GM12878 (cell line): ENCODE measurements at regions not wholly inside any gene's neighbourhood (a gene's known extent, or its start where the extent isn't known, plus 50 kb on each side); places are given as distances from the start of the nearest gene placed in this dataset.

Source experiments
- ATAC-seq: fragments of 200-7000 bp; cut with Tn5 transposase; 3 replicates; pipeline ENCODE4 v1.9.1; 2020; ENCODE audit warnings: mild to moderate bottlenecking, moderate library complexity
- BruUV-seq: library from RNA; stranded (reverse); fragments of 400-500 nt; replicated peaks from 2 replicates; lab custom pipeline; 2021; lab: Mats Ljungman, UMichigan
- CTCF ChIA-PET: fragments of 300-600 bp; sonication (Branson Sonifier 250); formaldehyde crosslinking; extraction: SDS; loops from one replicate; lab custom pipeline; 2021; ENCODE audit warnings: inconsistent platforms; lab: Yijun Ruan, JAX
- POLR2A ChIA-PET: fragments of 350-600 bp; formaldehyde crosslinking; extraction: SDS; loops from one replicate; lab custom pipeline; 2021; ENCODE audit warnings: inconsistent platforms; lab: Charles Lee
- RAD21 ChIA-PET: fragments of 300-600 bp; sonication (Branson Sonifier 250); formaldehyde crosslinking; loops from one replicate; lab custom pipeline; 2023; ENCODE audit warnings: antibody characterized with exemption; ENCODE audit not compliant: unreplicated experiment; lab: Charles Lee
- SMC1A ChIA-PET: fragments of 300-600 bp; sonication (Branson Sonifier 250); formaldehyde crosslinking; loops from one replicate; lab custom pipeline; 2023; ENCODE audit not compliant: unreplicated experiment, uncharacterized antibody; lab: Charles Lee
- DNase-seq: peaks from one replicate; pipeline ENCODE4 v3.0.0-alpha.2; 2011; ENCODE audit warnings: low read depth, low spot score
- FAIRE-seq: peaks from 3 replicates; lab custom pipeline; 2011; peaks lifted over from hg19 to GRCh38; lab: Jason Lieb, UNC
- H2AFZ ChIP-seq: 2 replicates; pipeline ENCODE4 v1.6.0; 2011; ENCODE audit warnings: low read depth, low read length, control low read depth; ENCODE audit not compliant: control insufficient read depth
- H3K27ac ChIP-seq: 2 replicates; pipeline ENCODE4 v1.5.1; 2011; ENCODE audit warnings: control low read depth; ENCODE audit not compliant: control insufficient read depth, insufficient read depth
- H3K27me3 ChIP-seq, 2 experiments: replicated peaks in 1 of 2; 2 replicates each; pipeline versions ENCODE4 v1.6.0 to v1.6.1; 2011; ENCODE audit warnings: low read length in 1 of 2; ENCODE audit not compliant: control insufficient read depth in 2 of 2, insufficient read depth in 2 of 2
- H3K36me3 ChIP-seq, 2 experiments: 2 replicates each; pipeline ENCODE4 v1.5.1; 2011; ENCODE audit warnings: low read length in 1 of 2; ENCODE audit not compliant: control insufficient read depth in 2 of 2, insufficient read depth in 2 of 2
- H3K4me1 ChIP-seq: 2 replicates; pipeline ENCODE4 v1.6.1; 2011; ENCODE audit warnings: mild to moderate bottlenecking, low read length, moderate library complexity, mixed read lengths; ENCODE audit not compliant: control insufficient read depth, insufficient read depth
- H3K4me2 ChIP-seq: 2 replicates; pipeline ENCODE4 v1.6.0; 2011; ENCODE audit warnings: control low read depth; ENCODE audit not compliant: control insufficient read depth, insufficient read depth
- H3K4me3 ChIP-seq: fragments of 200-600 bp; sonication (generic); 2 replicates; pipeline ENCODE4 v1.5.1; 2016
- H3K79me2 ChIP-seq: 2 replicates; pipeline ENCODE4 v1.6.0; 2011; ENCODE audit warnings: low read length; ENCODE audit not compliant: control insufficient read depth, insufficient read depth
- H3K9ac ChIP-seq: 2 replicates; pipeline ENCODE4 v1.8.0; 2011; ENCODE audit warnings: low read length, control low read depth, mixed read lengths; ENCODE audit not compliant: control insufficient read depth, insufficient read depth
- H3K9me3 ChIP-seq: replicated peaks from 3 replicates; pipeline ENCODE4 v1.5.1; 2011; ENCODE audit warnings: mild to moderate bottlenecking, low read length; ENCODE audit not compliant: control insufficient read depth, insufficient read depth
- H4K20me1 ChIP-seq: 2 replicates; pipeline ENCODE4 v1.6.0; 2011; ENCODE audit not compliant: control insufficient read depth, insufficient read depth
- ATF3 ChIP-seq: IDR thresholded peaks from 2 replicates; pipeline ENCODE4 v1.6.1; 2011; ENCODE audit warnings: low read depth, mild to moderate bottlenecking, low read length, moderate library complexity, borderline replicate concordance; ENCODE audit errors: extremely low read depth
- ATF7 ChIP-seq: fragments of 450-650 bp; IDR thresholded peaks from 2 replicates; pipeline ENCODE4 v1.6.1; 2016; ENCODE audit warnings: low read depth, mild to moderate bottlenecking
- BMI1 ChIP-seq: fragments of 450-650 bp; IDR thresholded peaks from 2 replicates; pipeline ENCODE4 v1.6.1; 2016; ENCODE audit warnings: mild to moderate bottlenecking, moderate library complexity, borderline replicate concordance
- HDGF ChIP-seq: fragments of 450-650 bp; IDR thresholded peaks from 2 replicates; pipeline ENCODE4 v1.6.1; 2016; ENCODE audit warnings: antibody characterized with exemption
- LARP7 ChIP-seq: fragments of 450-650 bp; IDR thresholded peaks from 2 replicates; pipeline ENCODE4 v1.6.1; 2017; ENCODE audit warnings: mild to moderate bottlenecking
- RAD21 ChIP-seq: IDR thresholded peaks from 2 replicates; pipeline ENCODE4 v1.6.1; 2011; ENCODE audit warnings: mild to moderate bottlenecking, low read depth, low read length, moderate library complexity; ENCODE audit not compliant: insufficient read depth
- SIX5 ChIP-seq: IDR thresholded peaks from 2 replicates; pipeline ENCODE4 v1.6.1; 2011; ENCODE audit warnings: mild to moderate bottlenecking, low read depth, low read length, moderate library complexity; ENCODE audit not compliant: severe bottlenecking
- TCF12 ChIP-seq: IDR thresholded peaks from 2 replicates; pipeline ENCODE4 v1.6.1; 2011; ENCODE audit warnings: low read depth, mild to moderate bottlenecking, low read length
- TCF3 ChIP-seq: IDR thresholded peaks from 2 replicates; pipeline ENCODE4 v1.6.1; 2012; ENCODE audit warnings: low read depth, mild to moderate bottlenecking, low read length, borderline replicate concordance; ENCODE audit not compliant: insufficient read depth
- YBX1 ChIP-seq: fragments of 450-650 bp; IDR thresholded peaks from 2 replicates; pipeline ENCODE4 v1.6.1; 2016; ENCODE audit warnings: antibody characterized with exemption
- ZNF207 ChIP-seq: fragments of 450-650 bp; IDR thresholded peaks from 2 replicates; pipeline ENCODE4 v1.6.1; 2014; ENCODE audit warnings: antibody characterized with exemption, mild to moderate bottlenecking, borderline replicate concordance
- WGBS: methylation state at CpG from one replicate; pipeline ENCODE4 v1.1.6; 2016; ENCODE audit warnings: low lambda C conversion rate; ENCODE audit not compliant: insufficient replicate concordance, insufficient coverage; ENCODE audit errors: missing lambda C conversion rate; 5-methylcytosine and 5-hydroxymethylcytosine counted together
- in situ Hi-C: fragments of 300-500 bp; cut with MboI; formaldehyde crosslinking; loops from 9 replicates; pipeline ENCODE4 v1.14.3; 2018; ENCODE audit warnings: mixed read lengths
- intact Hi-C: fragments of 100-400 bp; cut with micrococcal nuclease; formaldehyde crosslinking; loops from one replicate; pipeline ENCODE4 v1.14.2; 2022; ENCODE audit not compliant: unreplicated experiment
- TF ChIP-seq, protein P1 (sequence below): IDR thresholded peaks from 2 replicates; pipeline ENCODE4 v1.6.1; 2012; ENCODE audit warnings: low read depth, low read length, improper control_type of control experiment
- TF ChIP-seq, protein P2 (sequence below): fragments of 450-650 bp; IDR thresholded peaks from 2 replicates; pipeline ENCODE4 v1.6.1; 2017; ENCODE audit warnings: low read depth, mild to moderate bottlenecking, moderate library complexity

DNA sequence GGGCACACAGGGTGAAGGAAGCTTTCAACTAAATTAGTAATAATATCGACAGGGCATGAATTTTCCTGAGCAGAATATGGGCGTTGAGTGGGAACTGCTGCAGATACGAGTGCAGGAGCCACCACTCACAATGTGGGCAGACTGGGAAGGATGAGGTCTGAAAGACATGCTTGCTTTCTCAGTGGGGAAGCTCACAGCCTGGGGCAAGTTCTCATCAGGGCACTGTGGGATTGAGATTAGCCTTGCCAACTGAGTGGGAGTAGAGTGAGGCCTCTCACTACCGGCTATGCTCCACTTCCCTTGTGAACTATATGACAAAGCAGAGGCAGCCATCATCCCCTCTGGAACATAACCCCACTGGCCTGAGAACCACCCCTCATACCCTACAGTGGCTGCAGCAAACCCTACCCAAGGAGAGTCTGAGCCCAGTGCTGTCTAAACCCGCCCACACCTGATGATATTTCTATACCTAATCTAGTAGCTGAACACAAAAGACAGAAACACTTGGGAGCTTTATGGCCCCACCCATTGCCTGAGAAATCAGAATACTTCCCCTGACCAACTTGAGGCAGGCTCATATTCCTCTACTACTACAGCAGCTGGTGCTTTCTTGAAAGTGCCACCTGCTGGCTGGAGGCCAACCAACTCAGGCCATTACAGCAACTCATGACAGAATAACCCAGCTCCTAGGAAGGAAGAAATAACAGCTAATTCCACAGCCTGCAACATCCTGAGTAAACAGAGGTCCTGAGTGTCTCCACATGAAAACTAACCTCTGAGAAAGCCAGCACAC is 173.7 kb upstream of the SPEF2 start:
- CTCF ChIA-PET, result interaction anchor here (1.1 to 2.3 kb wide), 3 partner anchors 8 to 355 kb away, joined by 3 to 12 read pairs (median 3); no protein-coding TSS in a partner anchor
- in situ Hi-C loops (no loop called here), intact Hi-C loops (no loop called here)
- FAIRE-seq (no peak), ATAC-seq (peak; percentile 66), DNase-seq (no peak)
- POLR2A ChIA-PET, result no interaction called here
- H3K9ac ChIP-seq, result no peak overlapping the region
- no TSS peak for BruUV-seq
- H3K4me3 ChIP-seq, result no peak overlapping the region
- WGBS, result 34% methylated on average over 5 of the region's 5 CpGs
- H3K36me3 ChIP-seq, result no peaks in the 10 kb centered on the region
- H3K9me3 ChIP-seq, result no peaks in the 10 kb centered on the region; the same call in 2 of the 3 replicates
- H3K27me3 ChIP-seq, result no peaks in the 10 kb centered on the region
- H3K79me2 ChIP-seq, result no peaks in the 10 kb centered on the region
- no peak overlapping the region for H3K4me2 ChIP-seq
- H2AFZ ChIP-seq, result no peak overlapping the region
- SMC1A ChIA-PET, result interaction anchor here (0.6 to 2.4 kb wide), 7 partner anchors 9 to 214 kb away, joined by 3 to 8 read pairs (median 4); partner anchors contain the start of gene PRLR
- no peaks in the 10 kb centered on the region for H3K4me1 ChIP-seq
- TF ChIP-seq RAD21 (0 out of 2 replicates have a peak, but pooled peaks have one; percentile 2), TCF12 (no peak)
- RAD21 ChIA-PET, result interaction anchor here (1.0 kb wide), 2 partner anchors 214 to 216 kb away, joined by 3 read pairs; partner anchors contain the start of gene PRLR
- H4K20me1 ChIP-seq, result no peaks in the 10 kb centered on the region
- H3K27ac ChIP-seq, result no peak overlapping the region

GRCh38 chr5:35442885-35443639 is 174.6 kb upstream of the SPEF2 start:
- H3K9me3 ChIP-seq, result no peaks in the 10 kb centered on the region; the same call in 2 of the 3 replicates
- H3K27ac ChIP-seq, result no peak overlapping the region
- no peaks in the 10 kb centered on the region for H3K79me2 ChIP-seq
- no peak for DNase-seq
- H3K36me3 ChIP-seq, result no peaks in the 10 kb centered on the region
- H2AFZ ChIP-seq, result no peak overlapping the region
- H3K4me2 ChIP-seq, result no peak overlapping the region
- ChIA-PET SMC1A (interaction anchor here (0.7 to 2.4 kb wide), 6 partner anchors 8 to 213 kb away, joined by 3 to 8 read pairs (median 6); partner anchors contain the start of gene PRLR), RAD21 (no interaction called here), CTCF (interaction anchor here (2.3 kb wide), 1 partner anchor 7 kb away, joined by 12 read pairs; no protein-coding TSS in a partner anchor), POLR2A (no interaction called here)
- 47% methylated on average over 4 of the region's 4 CpGs for WGBS
- in situ Hi-C loops, result no loop called here
- no TSS peak for BruUV-seq
- no peak overlapping the region for H3K9ac ChIP-seq
- intact Hi-C loops, result no loop called here
- H3K4me3 ChIP-seq, result no peak overlapping the region
- H3K4me1 ChIP-seq, result no peaks in the 10 kb centered on the region
- no peak for FAIRE-seq
- no peaks in the 10 kb centered on the region for H3K27me3 ChIP-seq
- no peak for ATAC-seq
- no peaks in the 10 kb centered on the region for H4K20me1 ChIP-seq
- no peak for TF ChIP-seq ATF3
- TF ChIP-seq SIX5, result no peak
- TF ChIP-seq, protein P1, sequence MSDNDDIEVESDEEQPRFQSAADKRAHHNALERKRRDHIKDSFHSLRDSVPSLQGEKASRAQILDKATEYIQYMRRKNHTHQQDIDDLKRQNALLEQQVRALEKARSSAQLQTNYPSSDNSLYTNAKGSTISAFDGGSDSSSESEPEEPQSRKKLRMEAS, result no peak
- TF ChIP-seq HDGF, result no peak
- TF ChIP-seq TCF3, result no peak
- TF ChIP-seq, protein P2, sequence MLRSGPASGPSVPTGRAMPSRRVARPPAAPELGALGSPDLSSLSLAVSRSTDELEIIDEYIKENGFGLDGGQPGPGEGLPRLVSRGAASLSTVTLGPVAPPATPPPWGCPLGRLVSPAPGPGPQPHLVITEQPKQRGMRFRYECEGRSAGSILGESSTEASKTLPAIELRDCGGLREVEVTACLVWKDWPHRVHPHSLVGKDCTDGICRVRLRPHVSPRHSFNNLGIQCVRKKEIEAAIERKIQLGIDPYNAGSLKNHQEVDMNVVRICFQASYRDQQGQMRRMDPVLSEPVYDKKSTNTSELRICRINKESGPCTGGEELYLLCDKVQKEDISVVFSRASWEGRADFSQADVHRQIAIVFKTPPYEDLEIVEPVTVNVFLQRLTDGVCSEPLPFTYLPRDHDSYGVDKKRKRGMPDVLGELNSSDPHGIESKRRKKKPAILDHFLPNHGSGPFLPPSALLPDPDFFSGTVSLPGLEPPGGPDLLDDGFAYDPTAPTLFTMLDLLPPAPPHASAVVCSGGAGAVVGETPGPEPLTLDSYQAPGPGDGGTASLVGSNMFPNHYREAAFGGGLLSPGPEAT, result no peak
- TF ChIP-seq LARP7, result no peak
- TF ChIP-seq BMI1, result no peak
- TF ChIP-seq ATF7, result no peak
- no peak for TF ChIP-seq YBX1
- TF ChIP-seq ZNF207, result no peak
